HK-2 (cell line): ENCODE measurements at regions not wholly inside any gene's neighbourhood (a gene's known extent, or its start where the extent isn't known, plus 50 kb on each side); places are given as distances from the start of the nearest gene placed in this dataset.

Source experiments
- DNase-seq: peaks from one replicate; pipeline ENCODE4 v3.0.0-alpha.2; 2018; ENCODE audit not compliant: unreplicated experiment

- DNase-seq: no peak
Observed at GRCh38 chr3:160130071-160130470, 95.2 kb upstream of the C3orf80 start.

GRCh38 chr3:160130950-160131349 lies 94.3 kb upstream of the C3orf80 start:
- no peak for DNase-seq

GRCh38 chr3:160132226-160132625 lies 93.0 kb upstream of the C3orf80 start:
- no peak for DNase-seq

GRCh38 chr3:160133757-160134156 lies 91.5 kb upstream of the C3orf80 start:
- DNase-seq: peak; percentile 51

- DNase-seq: no peak
Observed at GRCh38 chr3:160134454-160134853, 90.8 kb upstream of the C3orf80 start.

- DNase-seq: no peak
Observed at GRCh38 chr3:160134964-160135363, 90.3 kb upstream of the C3orf80 start.

- DNase-seq: no peak
Observed at GRCh38 chr3:160135851-160136250, 89.4 kb upstream of the C3orf80 start.

GRCh38 chr3:160136421-160136820 lies 88.8 kb upstream of the C3orf80 start:
- DNase-seq: no peak

- no peak for DNase-seq
Observed at GRCh38 chr3:160139291-160139690, 85.9 kb upstream of the C3orf80 start.

- no peak for DNase-seq
Observed at GRCh38 chr3:160140756-160141155, 84.5 kb upstream of the C3orf80 start.

- no peak for DNase-seq
Observed at GRCh38 chr3:160141485-160142185, 83.6 kb upstream of the C3orf80 start.

GRCh38 chr3:160143482-160143881 lies 81.7 kb upstream of the C3orf80 start:
- DNase-seq: no peak

GRCh38 chr3:160150066-160150465 lies 75.2 kb upstream of the C3orf80 start:
- no peak for DNase-seq

- no peak for DNase-seq
Observed at GRCh38 chr3:160150525-160150924, 74.7 kb upstream of the C3orf80 start.

GRCh38 chr3:160152638-160153037 lies 72.6 kb upstream of the C3orf80 start:
- DNase-seq: no peak

- no peak for DNase-seq
Observed at GRCh38 chr3:160154033-160154432, 71.2 kb upstream of the C3orf80 start.

- DNase-seq: no peak
Observed at GRCh38 chr3:160154596-160154995, 70.6 kb upstream of the C3orf80 start.

- no peak for DNase-seq
Observed at GRCh38 chr3:160157321-160157720, 67.9 kb upstream of the C3orf80 start.

- no peak for DNase-seq
Observed at GRCh38 chr3:160159341-160159740, 65.9 kb upstream of the C3orf80 start.

GRCh38 chr3:160159806-160160205 lies 65.4 kb upstream of the C3orf80 start:
- no peak for DNase-seq

GRCh38 chr3:160161921-160162320 lies 63.3 kb upstream of the C3orf80 start:
- no peak for DNase-seq

GRCh38 chr3:160162440-160162839 lies 62.8 kb upstream of the C3orf80 start:
- DNase-seq: no peak

- no peak for DNase-seq
Observed at GRCh38 chr3:160163229-160163878, 61.9 kb upstream of the C3orf80 start.

- no peak for DNase-seq
Observed at GRCh38 chr3:160168246-160168645, 57.0 kb upstream of the C3orf80 start.
